IMR-90 (cell line): ENCODE measurements at regions not wholly inside any gene's neighbourhood (a gene's known extent, or its start where the extent isn't known, plus 50 kb on each side); places are given as distances from the start of the nearest gene placed in this dataset.
A peak's percentile ranks its signal among the peaks of the same experiment; 100 is the strongest.

ENCODE experiments used
- ATAC-seq: fragments of 200-7000 bp; cut with Tn5 transposase; 2 replicates; pipeline ENCODE4 v1.9.1; 2020; ENCODE audit warnings: low read depth, mild to moderate bottlenecking, moderate library complexity
- BruUV-seq: library from RNA; stranded (reverse); fragments of 400-500 nt; replicated peaks from 2 replicates; lab custom pipeline; 2021; lab: Mats Ljungman, UMichigan
- CTCF ChIA-PET: fragments of 300-600 bp; formaldehyde crosslinking; extraction: SDS; loops from one replicate; lab custom pipeline; 2021; ENCODE audit warnings: antibody characterized with exemption; lab: Yijun Ruan, JAX
- POLR2A ChIA-PET: fragments of 300-600 bp; sonication (Branson Sonifier 250); formaldehyde crosslinking; loops from one replicate; lab custom pipeline; 2022; ENCODE audit warnings: antibody characterized with exemption; ENCODE audit not compliant: unreplicated experiment; lab: Charles Lee
- DNase-seq: peaks from one replicate; pipeline ENCODE4 v3.0.0; 2013
- H2AFZ ChIP-seq: replicated peaks from 2 replicates; pipeline ENCODE3; 2013; ENCODE audit warnings: low read length, mild to moderate bottlenecking; ENCODE audit not compliant: poor library complexity
- H2AK5ac ChIP-seq: 2 replicates; pipeline ENCODE4 v1.6.1; 2013; ENCODE audit warnings: low read depth, low read length, inconsistent platforms
- H2AK9ac ChIP-seq: replicated peaks from 2 replicates; pipeline ENCODE3; 2013; ENCODE audit warnings: mild to moderate bottlenecking, low read depth, low read length, moderate library complexity; ENCODE audit not compliant: poor library complexity
- H2BK120ac ChIP-seq: 2 replicates; pipeline ENCODE4 v1.6.1; 2013; ENCODE audit warnings: low read depth, low read length, inconsistent platforms
- H2BK15ac ChIP-seq: 3 replicates; pipeline ENCODE4 v1.6.1; 2013; ENCODE audit warnings: low read depth, low read length, inconsistent platforms
- H2BK20ac ChIP-seq: 2 replicates; pipeline ENCODE4 v1.6.1; 2013; ENCODE audit warnings: low read depth, mild to moderate bottlenecking, inconsistent platforms, low read length, moderate library complexity
- H2BK5ac ChIP-seq: 2 replicates; pipeline ENCODE4 v1.6.1; 2013; ENCODE audit warnings: mild to moderate bottlenecking, low read depth, low read length, inconsistent platforms; ENCODE audit not compliant: poor library complexity, severe bottlenecking
- H3K14ac ChIP-seq: replicated peaks from 2 replicates; pipeline ENCODE4 v1.6.1; 2013; ENCODE audit warnings: low read depth, low read length, inconsistent platforms
- H3K18ac ChIP-seq: 2 replicates; pipeline ENCODE4 v1.6.1; 2013; ENCODE audit warnings: low read depth, low read length, control low read depth
- H3K23ac ChIP-seq: 2 replicates; pipeline ENCODE4 v1.6.1; 2013; ENCODE audit warnings: low read depth, low read length, inconsistent platforms
- H3K27ac ChIP-seq: 2 replicates; pipeline ENCODE4 v1.5.1; 2013; ENCODE audit warnings: mild to moderate bottlenecking, control low read depth, low read length; ENCODE audit not compliant: insufficient read depth
- H3K27me3 ChIP-seq: 2 replicates; pipeline ENCODE4 v1.6.1; 2013; ENCODE audit warnings: low read length; ENCODE audit not compliant: control insufficient read depth, insufficient read depth
- H3K36me3 ChIP-seq: 2 replicates; pipeline ENCODE4 v1.6.1; 2013; ENCODE audit warnings: low read length, mixed read lengths; ENCODE audit not compliant: control insufficient read depth, insufficient read depth
- H3K4ac ChIP-seq: 2 replicates; pipeline ENCODE4 v1.6.1; 2013; ENCODE audit warnings: low read depth, low read length, inconsistent platforms
- H3K4me1 ChIP-seq: 2 replicates; pipeline ENCODE4 v1.6.1; 2013; ENCODE audit warnings: low read length, mixed read lengths; ENCODE audit not compliant: control insufficient read depth, insufficient read depth
- H3K4me2 ChIP-seq: 2 replicates; pipeline ENCODE4 v1.6.1; 2013; ENCODE audit warnings: low read depth, mild to moderate bottlenecking, control low read depth, low read length, moderate library complexity
- H3K4me3 ChIP-seq: 2 replicates; pipeline ENCODE4 v1.5.1; 2013; ENCODE audit warnings: low read depth, mild to moderate bottlenecking, control low read depth, low read length, moderate library complexity; ENCODE audit not compliant: insufficient read depth
- H3K56ac ChIP-seq: 2 replicates; pipeline ENCODE4 v1.6.1; 2013; ENCODE audit warnings: low read length, inconsistent platforms; ENCODE audit not compliant: insufficient read depth; ENCODE audit errors: extremely low read depth
- H3K79me1 ChIP-seq, 2 experiments: 2 replicates each; pipeline ENCODE4 v1.6.1; 2013; ENCODE audit warnings: low read length in 2 of 2, inconsistent platforms in 1 of 2, low read depth in 1 of 2
- H3K9ac ChIP-seq: 2 replicates; pipeline ENCODE4 v1.6.1; 2013; ENCODE audit warnings: low read depth, low read length, control low read depth
- H3K9me1 ChIP-seq: 2 replicates; pipeline ENCODE4 v1.6.1; 2013; ENCODE audit warnings: low read length, inconsistent platforms; ENCODE audit not compliant: insufficient read depth
- H3K9me3 ChIP-seq: 2 replicates; pipeline ENCODE4 v1.6.1; 2013; ENCODE audit warnings: low read length; ENCODE audit not compliant: control insufficient read depth, insufficient read depth
- H4K20me1 ChIP-seq: 2 replicates; pipeline ENCODE4 v1.6.1; 2013; ENCODE audit warnings: low read length, inconsistent platforms; ENCODE audit not compliant: insufficient read depth
- H4K5ac ChIP-seq: 2 replicates; pipeline ENCODE4 v1.6.1; 2013; ENCODE audit warnings: mild to moderate bottlenecking, low read depth, low read length, control low read depth
- H4K8ac ChIP-seq, 2 experiments: 2 replicates each; pipeline ENCODE4 v1.6.1; 2013; ENCODE audit warnings: low read depth in 2 of 2, low read length in 2 of 2, control low read depth in 1 of 2, inconsistent platforms in 1 of 2
- H4K91ac ChIP-seq: 2 replicates; pipeline ENCODE4 v1.6.1; 2013; ENCODE audit warnings: low read depth, low read length, inconsistent platforms; ENCODE audit not compliant: insufficient read depth
- BHLHE40 ChIP-seq: fragments of 150-350 bp; IDR thresholded peaks from 2 replicates; pipeline ENCODE4 v1.6.1; 2016; ENCODE audit warnings: mild to moderate bottlenecking, low read depth, low read length
- CHD1 ChIP-seq: IDR thresholded peaks from 2 replicates; pipeline ENCODE4 v1.6.1; 2012; ENCODE audit warnings: low read depth, low read length, improper control_type of control experiment
- MAZ ChIP-seq: IDR thresholded peaks from 2 replicates; pipeline ENCODE4 v1.6.1; 2012; ENCODE audit warnings: low read depth, mild to moderate bottlenecking, low read length, improper control_type of control experiment, moderate library complexity, borderline replicate concordance
- MXI1 ChIP-seq: IDR thresholded peaks from 2 replicates; pipeline ENCODE4 v1.6.1; 2012; ENCODE audit warnings: low read depth, mild to moderate bottlenecking, low read length, moderate library complexity, borderline replicate concordance
- NFE2L2 ChIP-seq: fragments of 150-350 bp; IDR thresholded peaks from 2 replicates; pipeline ENCODE4 v1.6.1; 2016; ENCODE audit warnings: low read depth, mild to moderate bottlenecking, low read length
- POLR2A ChIP-seq: IDR thresholded peaks from 2 replicates; pipeline ENCODE4 v1.6.1; 2012; ENCODE audit warnings: mild to moderate bottlenecking, low read depth, low read length
- RCOR1 ChIP-seq: IDR thresholded peaks from 2 replicates; pipeline ENCODE4 v1.6.1; 2012; ENCODE audit warnings: mild to moderate bottlenecking, low read length, improper control_type of control experiment; ENCODE audit not compliant: insufficient replicate concordance
- SMC3 ChIP-seq: fragments of 150-350 bp; IDR thresholded peaks from 2 replicates; pipeline ENCODE4 v1.6.1; 2016; ENCODE audit warnings: low read depth, mild to moderate bottlenecking, antibody characterized with exemption, low read length, moderate library complexity
- WGBS, 2 experiments: methylation state at CpG; one replicate each; pipeline versions ENCODE4 v1.1.5 to v1.1.7; 2013; ENCODE audit warnings: missing lambda C conversion rate in 2 of 2; ENCODE audit not compliant: insufficient read length in 1 of 2; ENCODE audit errors: extremely low coverage in 2 of 2; 5-methylcytosine and 5-hydroxymethylcytosine counted together
- dilution Hi-C: fragments of 300-500 bp; cut with HindIII; formaldehyde crosslinking; loops from one replicate; pipeline ENCODE4 v1.14.3; 2018; ENCODE audit warnings: low sequenced_read_pairs; ENCODE audit not compliant: unreplicated experiment
- in situ Hi-C: fragments of 300-500 bp; cut with MboI; formaldehyde crosslinking; loops from 3 replicates; pipeline ENCODE4 v1.14.3; 2019; ENCODE audit warnings: low sequenced_read_pairs, inconsistent platforms, mixed read lengths
- intact Hi-C: fragments of 100-400 bp; cut with micrococcal nuclease; formaldehyde crosslinking; loops from 2 replicates; pipeline ENCODE4 v1.10.0; 2022
- TF ChIP-seq, protein P1 (sequence below): conservative IDR thresholded peaks from 2 replicates; pipeline ENCODE4 v1.5.1; 2012; ENCODE audit warnings: mild to moderate bottlenecking, low read depth, low read length, improper control_type of control experiment
- TF ChIP-seq, protein P2 (sequence below): fragments of 150-350 bp; IDR thresholded peaks from 2 replicates; pipeline ENCODE4 v1.6.1; 2017; ENCODE audit warnings: mild to moderate bottlenecking, antibody characterized with exemption, low read length, low read depth

DNA sequence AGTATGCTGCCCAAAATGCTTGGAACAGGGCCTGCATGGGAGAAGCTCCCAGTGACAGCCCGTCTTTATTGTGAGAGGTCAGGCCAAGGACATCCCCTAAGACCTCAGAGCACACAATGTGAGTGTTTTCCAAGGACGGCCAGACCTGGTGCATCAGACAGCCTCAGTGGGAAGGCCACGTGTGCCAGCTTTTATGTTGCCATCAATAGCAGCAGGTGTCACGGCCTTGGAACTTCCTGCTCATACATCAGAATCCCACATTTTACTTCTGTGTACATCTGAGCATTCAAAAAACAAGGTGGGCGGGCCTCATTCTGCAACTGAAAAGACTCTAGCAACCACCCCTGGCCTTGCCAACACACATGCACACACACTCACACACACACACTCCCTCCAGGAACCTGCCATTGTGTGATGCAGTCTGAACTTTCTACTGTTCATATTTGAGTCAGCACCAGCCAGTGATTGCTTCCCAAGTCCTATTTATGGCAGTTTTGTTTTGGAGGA, 753.1 kb upstream of the TBX3 start:
- dilution Hi-C loops (no loop called here), in situ Hi-C loops (no loop called here), intact Hi-C loops (no loop called here)
- Histone ChIP-seq H3K18ac (no peak overlapping the region), H2AFZ (peak overlapping the region; percentile 54), H2AK5ac (no peak overlapping the region), H4K20me1 (no peaks in the 10 kb centered on the region), H2BK20ac (no peak overlapping the region), H4K5ac (no peak overlapping the region), H2BK15ac (no peak overlapping the region), H3K56ac (no peak overlapping the region), H3K4me2 (no peak overlapping the region), H3K79me1 (no peaks in the 10 kb centered on the region), H3K14ac (no peak overlapping the region), H3K36me3 (no peaks in the 10 kb centered on the region), H3K4ac (no peak overlapping the region), H3K27me3 (no peaks in the 10 kb centered on the region), H3K23ac (no peak overlapping the region), H3K27ac (no peak overlapping the region), H2BK120ac (no peak overlapping the region), H4K8ac (no peak overlapping the region), H3K9ac (no peak overlapping the region), H3K4me3 (no peak overlapping the region), H3K9me1 (no peaks in the 10 kb centered on the region), H3K9me3 (no peaks in the 10 kb centered on the region), H2BK5ac (no peak overlapping the region), H2AK9ac (no peak overlapping the region), H4K91ac (no peak overlapping the region), H3K4me1 (peaks cover 4% of the 10 kb centered on the region; the same call in 1 of the 2 replicates)
- ChIA-PET CTCF (no interaction called here), POLR2A (no interaction called here)
- BruUV-seq, result no TSS peak
- no peak for DNase-seq
- WGBS, 2 experiments, result 35% methylated on average over 2 of the region's 5 CpGs; no CpG with 5 or more reads in 1 of the 2 experiments
- ATAC-seq, result no peak
- TF ChIP-seq MXI1, result no peak
- no peak for TF ChIP-seq NFE2L2
- TF ChIP-seq SMC3, result no peak
- no peak for TF ChIP-seq CHD1
- TF ChIP-seq BHLHE40, result no peak
- TF ChIP-seq, protein P1, sequence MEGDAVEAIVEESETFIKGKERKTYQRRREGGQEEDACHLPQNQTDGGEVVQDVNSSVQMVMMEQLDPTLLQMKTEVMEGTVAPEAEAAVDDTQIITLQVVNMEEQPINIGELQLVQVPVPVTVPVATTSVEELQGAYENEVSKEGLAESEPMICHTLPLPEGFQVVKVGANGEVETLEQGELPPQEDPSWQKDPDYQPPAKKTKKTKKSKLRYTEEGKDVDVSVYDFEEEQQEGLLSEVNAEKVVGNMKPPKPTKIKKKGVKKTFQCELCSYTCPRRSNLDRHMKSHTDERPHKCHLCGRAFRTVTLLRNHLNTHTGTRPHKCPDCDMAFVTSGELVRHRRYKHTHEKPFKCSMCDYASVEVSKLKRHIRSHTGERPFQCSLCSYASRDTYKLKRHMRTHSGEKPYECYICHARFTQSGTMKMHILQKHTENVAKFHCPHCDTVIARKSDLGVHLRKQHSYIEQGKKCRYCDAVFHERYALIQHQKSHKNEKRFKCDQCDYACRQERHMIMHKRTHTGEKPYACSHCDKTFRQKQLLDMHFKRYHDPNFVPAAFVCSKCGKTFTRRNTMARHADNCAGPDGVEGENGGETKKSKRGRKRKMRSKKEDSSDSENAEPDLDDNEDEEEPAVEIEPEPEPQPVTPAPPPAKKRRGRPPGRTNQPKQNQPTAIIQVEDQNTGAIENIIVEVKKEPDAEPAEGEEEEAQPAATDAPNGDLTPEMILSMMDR, result no peak
- no peak for TF ChIP-seq MAZ
- TF ChIP-seq, protein P2, sequence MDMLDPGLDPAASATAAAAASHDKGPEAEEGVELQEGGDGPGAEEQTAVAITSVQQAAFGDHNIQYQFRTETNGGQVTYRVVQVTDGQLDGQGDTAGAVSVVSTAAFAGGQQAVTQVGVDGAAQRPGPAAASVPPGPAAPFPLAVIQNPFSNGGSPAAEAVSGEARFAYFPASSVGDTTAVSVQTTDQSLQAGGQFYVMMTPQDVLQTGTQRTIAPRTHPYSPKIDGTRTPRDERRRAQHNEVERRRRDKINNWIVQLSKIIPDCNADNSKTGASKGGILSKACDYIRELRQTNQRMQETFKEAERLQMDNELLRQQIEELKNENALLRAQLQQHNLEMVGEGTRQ, result no peak
- TF ChIP-seq RCOR1, result no peak
- TF ChIP-seq POLR2A, result no peak
